HCT116 (cell line): ENCODE measurements at regions not wholly inside any gene's neighbourhood (a gene's known extent, or its start where the extent isn't known, plus 50 kb on each side); places are given as distances from the start of the nearest gene placed in this dataset.
A peak's percentile ranks its signal among the peaks of the same experiment; 100 is the strongest.

ENCODE experiments used
- ATAC-seq: fragments of 200-7000 bp; cut with Tn5 transposase; 2 replicates; pipeline ENCODE4 v1.9.1; 2020; ENCODE audit warnings: mild to moderate bottlenecking, moderate library complexity
- BruUV-seq: library from RNA; stranded (reverse); fragments of 400-500 nt; replicated peaks from 2 replicates; lab custom pipeline; 2021; lab: Mats Ljungman, UMichigan
- CTCF ChIA-PET: fragments of 300-600 bp; sonication (Branson Sonifier 250); formaldehyde crosslinking; loops from one replicate; lab custom pipeline; 2021; ENCODE audit warnings: antibody characterized with exemption; lab: Charles Lee
- POLR2A ChIA-PET: fragments of 300-600, 350-600 bp; sonication (Branson Sonifier 250); formaldehyde crosslinking; loops from one replicate; lab custom pipeline; 2021; ENCODE audit warnings: antibody characterized with exemption; lab: Charles Lee
- RAD21 ChIA-PET, 2 experiments: fragments of 300-600 bp; sonication (Branson Sonifier 250); formaldehyde crosslinking; loops; one replicate each; lab custom pipeline; 2023; ENCODE audit warnings: low total read pairs in 2 of 2; ENCODE audit not compliant: uncharacterized antibody in 2 of 2, unreplicated experiment in 2 of 2, low non-redundant PET in 1 of 2; lab: Charles Lee
- DNase-seq: peaks from one replicate; pipeline ENCODE4 v3.0.0-alpha.2; 2010; ENCODE audit warnings: low read depth, low spot score
- H2AFZ ChIP-seq: fragments of 200-600 bp; shearing (Covaris generic), sonication (generic); 2 replicates; pipeline ENCODE4 v1.6.1; 2017; ENCODE audit warnings: low read depth, mixed run types, mixed read lengths, antibody characterized with exemption, low read length; ENCODE audit not compliant: poor library complexity, severe bottlenecking
- H3K27ac ChIP-seq: 2 replicates; pipeline ENCODE4 v1.5.1; 2012; ENCODE audit warnings: low read depth, low read length
- H3K27me3 ChIP-seq: fragments of 200-600 bp; sonication (generic); 2 replicates; pipeline ENCODE4 v1.6.1; 2016; ENCODE audit warnings: mixed run types, low read length, mixed read lengths; ENCODE audit not compliant: insufficient read depth
- H3K36me3 ChIP-seq, 2 experiments: fragments of 200-500 bp in 1 of 2; fragments of 200-600 bp in 1 of 2; sonication (Bioruptor generic) in 1 of 2; sonication (generic) in 1 of 2; 2 replicates each; pipeline versions ENCODE4 v1.5.1 to v1.6.1; 2014 to 2016; ENCODE audit warnings: low read length in 2 of 2, inconsistent platforms in 1 of 2, mixed read lengths in 1 of 2, mixed run types in 1 of 2; ENCODE audit not compliant: insufficient read depth in 2 of 2, control insufficient read depth in 1 of 2
- H3K4me1 ChIP-seq, 2 experiments: fragments of 200-600 bp in 1 of 2; sonication (generic) in 1 of 2; 2 replicates each; pipeline versions ENCODE4 v1.5.1 to v1.6.1; 2012 to 2017; ENCODE audit warnings: low read length in 2 of 2, inconsistent platforms in 1 of 2, mild to moderate bottlenecking in 1 of 2, mixed read lengths in 1 of 2, mixed run types in 1 of 2, moderate library complexity in 1 of 2; ENCODE audit not compliant: insufficient read depth in 2 of 2, control insufficient read depth in 1 of 2
- H3K4me2 ChIP-seq: fragments of 200-600 bp; sonication (generic); 2 replicates; pipeline ENCODE4 v1.6.1; 2017; ENCODE audit warnings: mixed run types, low read length, mixed read lengths
- H3K4me3 ChIP-seq, 2 experiments: fragments of 200-600 bp in 1 of 2; sonication (generic) in 1 of 2; replicated peaks in 1 of 2; 2 replicates each; pipeline ENCODE4 v1.5.1; 2011 to 2016; ENCODE audit warnings: low read length in 2 of 2, control low read depth in 1 of 2, low read depth in 1 of 2, mild to moderate bottlenecking in 1 of 2, mixed read lengths in 1 of 2, mixed run types in 1 of 2
- H3K79me2 ChIP-seq: fragments of 200-600 bp; sonication (generic); 2 replicates; pipeline ENCODE4 v1.6.1; 2017; ENCODE audit warnings: mild to moderate bottlenecking, mixed run types, low read length, moderate library complexity, mixed read lengths; ENCODE audit not compliant: insufficient read depth
- H3K9ac ChIP-seq: fragments of 200-600 bp; sonication (generic); 2 replicates; pipeline ENCODE4 v1.6.1; 2016; ENCODE audit warnings: low read length, mixed read lengths
- H3K9me2 ChIP-seq: fragments of 200-600 bp; sonication (generic), shearing (Covaris generic); 2 replicates; pipeline ENCODE4 v1.6.1; 2017; ENCODE audit warnings: mixed run types, mild to moderate bottlenecking, moderate library complexity; ENCODE audit not compliant: insufficient read depth
- H3K9me3 ChIP-seq, 2 experiments: fragments of 200-500 bp in 1 of 2; fragments of 200-600 bp in 1 of 2; sonication (Bioruptor generic) in 1 of 2; sonication (generic) in 1 of 2; 2 replicates each; pipeline ENCODE4 v1.6.1; 2014 to 2017; ENCODE audit warnings: low read length in 2 of 2, mixed read lengths in 2 of 2, inconsistent platforms in 1 of 2, low read depth in 1 of 2, mild to moderate bottlenecking in 1 of 2, mixed run types in 1 of 2, moderate library complexity in 1 of 2; ENCODE audit not compliant: control insufficient read depth in 1 of 2, insufficient read depth in 1 of 2
- H4K20me1 ChIP-seq: fragments of 200-600 bp; sonication (generic), shearing (Covaris generic); 2 replicates; pipeline ENCODE4 v1.6.1; 2017; ENCODE audit warnings: mixed run types, mild to moderate bottlenecking, moderate library complexity; ENCODE audit not compliant: insufficient read depth
- CBX3 ChIP-seq: IDR thresholded peaks from 2 replicates; pipeline ENCODE4 v1.6.1; 2012; ENCODE audit warnings: low read depth
- CEBPB ChIP-seq: IDR thresholded peaks from 2 replicates; pipeline ENCODE4 v1.6.1; 2012; ENCODE audit warnings: low read depth
- EGR1 ChIP-seq: IDR thresholded peaks from 2 replicates; pipeline ENCODE4 v1.6.1; 2012; ENCODE audit warnings: low read depth
- ELF1 ChIP-seq: IDR thresholded peaks from 2 replicates; pipeline ENCODE4 v1.6.1; 2012; ENCODE audit warnings: low read depth, borderline replicate concordance
- EZH2phosphoT487 ChIP-seq: fragments of 200-600 bp; IDR thresholded peaks from 2 replicates; pipeline ENCODE4 v1.6.1; 2018; ENCODE audit warnings: antibody characterized with exemption, borderline replicate concordance
- FOSL1 ChIP-seq: IDR thresholded peaks from 2 replicates; pipeline ENCODE4 v1.6.1; 2012; ENCODE audit warnings: low read depth
- JUND ChIP-seq: IDR thresholded peaks from 2 replicates; pipeline ENCODE4 v1.6.1; 2012
- POLR2AphosphoS5 ChIP-seq: IDR thresholded peaks from 2 replicates; pipeline ENCODE4 v1.6.1; 2011; ENCODE audit warnings: mild to moderate bottlenecking, low read depth, low read length, moderate library complexity
- SP1 ChIP-seq: IDR thresholded peaks from 2 replicates; pipeline ENCODE4 v1.6.1; 2012; ENCODE audit warnings: low read depth
- SRF ChIP-seq: IDR thresholded peaks from 2 replicates; pipeline ENCODE4 v1.6.1; 2012; ENCODE audit warnings: low read depth
- TCF7L2 ChIP-seq: IDR thresholded peaks from 2 replicates; pipeline ENCODE4 v1.7.0; 2011; ENCODE audit warnings: borderline replicate concordance, inconsistent platforms; ENCODE audit not compliant: insufficient read depth, insufficient read length; ENCODE audit errors: extremely low read depth
- YY1 ChIP-seq: IDR thresholded peaks from 2 replicates; pipeline ENCODE4 v1.6.1; 2011; ENCODE audit warnings: low read length, low read depth, moderate library complexity, mild to moderate bottlenecking; ENCODE audit not compliant: insufficient replicate concordance; ENCODE audit errors: extremely low read depth
- intact Hi-C: fragments of 100-400 bp; cut with micrococcal nuclease; formaldehyde crosslinking; loops from 2 replicates; pipeline ENCODE4 v1.10.0; 2022
- TF ChIP-seq, protein P1 (sequence below): IDR thresholded peaks from 2 replicates; pipeline ENCODE4 v1.6.1; 2012
- TF ChIP-seq, protein P2 (sequence below), 3 experiments: fragments of 200-600 bp in 1 of 3; sonication (generic) in 1 of 3; IDR thresholded peaks in 2 of 3; conservative IDR thresholded peaks in 1 of 3; 2 replicates each; pipeline ENCODE4 v1.5.1; 2012 to 2017; ENCODE audit warnings: low read depth in 2 of 3, low read length in 2 of 3, antibody characterized with exemption in 1 of 3, borderline replicate concordance in 1 of 3, control low read depth in 1 of 3, mild to moderate bottlenecking in 1 of 3, mixed read lengths in 1 of 3, mixed run types in 1 of 3, moderate library complexity in 1 of 3; ENCODE audit not compliant: insufficient read depth in 1 of 3
- TF ChIP-seq, protein P3 (sequence below): IDR thresholded peaks from 2 replicates; pipeline ENCODE4 v1.6.1; 2012; ENCODE audit warnings: low read depth
- TF ChIP-seq, protein P4 (sequence below): IDR thresholded peaks from 2 replicates; pipeline ENCODE4 v1.6.1; 2012

DNA sequence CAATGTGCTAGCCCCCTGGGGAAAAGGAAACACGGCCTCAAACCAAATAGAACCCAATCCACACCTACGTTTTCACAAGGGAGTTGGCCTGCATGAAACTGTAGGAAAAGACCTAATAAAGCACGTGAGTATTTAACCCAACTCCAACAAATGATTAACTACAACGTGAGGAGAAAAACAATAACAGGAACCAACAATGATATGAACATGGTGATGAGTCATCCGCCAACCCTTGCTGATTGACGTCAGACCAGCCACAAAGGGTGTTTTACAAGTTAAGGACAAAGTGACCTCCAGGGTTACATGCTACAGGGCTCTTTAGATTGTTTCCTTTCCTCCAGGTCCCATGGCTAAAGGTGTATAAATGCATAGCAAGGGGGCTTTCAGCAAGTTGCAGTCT, 460.5 kb downstream of the COG6 start:
- peak; percentile 87 for ATAC-seq

DNA sequence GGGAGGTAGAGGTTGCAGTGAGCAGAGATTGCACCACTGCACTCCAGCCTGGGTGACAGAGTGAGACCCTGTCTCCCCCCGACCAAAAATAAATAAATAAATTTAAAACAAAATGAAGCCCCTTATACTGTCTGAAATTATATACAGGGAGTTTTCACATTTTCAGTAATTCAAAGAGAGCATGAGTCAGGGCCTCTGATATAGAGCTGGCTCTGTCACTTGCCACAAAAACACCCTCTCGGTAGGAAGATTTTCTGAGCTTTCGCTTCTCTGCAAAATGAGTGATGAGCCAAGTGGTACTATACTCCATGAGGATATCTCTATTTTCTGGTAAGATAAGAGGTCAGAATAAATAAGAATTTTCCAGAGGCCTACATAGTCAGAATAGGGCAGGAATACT, 462.9 kb downstream of the COG6 start:
- Histone ChIP-seq H3K9me2 (no peaks in the 10 kb centered on the region), H3K9me3 (peaks cover 0 to 5% of the 10 kb centered on the region in 2 experiments; a peak in 1 of 4 replicates), H3K36me3 (no peaks in the 10 kb centered on the region), H3K27ac (no peak overlapping the region), H4K20me1 (no peaks in the 10 kb centered on the region), H3K4me3 (no peak overlapping the region), H2AFZ (no peak overlapping the region), H3K27me3 (no peaks in the 10 kb centered on the region), H3K4me2 (no peak overlapping the region), H3K9ac (no peak overlapping the region), H3K4me1 (peaks cover 15 to 19% of the 10 kb centered on the region in 2 experiments), H3K79me2 (no peaks in the 10 kb centered on the region)
- intact Hi-C loops: no loop called here
- ChIA-PET RAD21 (no interaction called here), POLR2A (no interaction called here), CTCF (no interaction called here)
- DNase-seq (no peak), ATAC-seq (no peak)
- no TSS peak for BruUV-seq
- TF ChIP-seq SRF (no peak), CBX3 (no peak), TCF7L2 (no peak), YY1 (no peak), EGR1 (no peak)
- TF ChIP-seq, protein P1, sequence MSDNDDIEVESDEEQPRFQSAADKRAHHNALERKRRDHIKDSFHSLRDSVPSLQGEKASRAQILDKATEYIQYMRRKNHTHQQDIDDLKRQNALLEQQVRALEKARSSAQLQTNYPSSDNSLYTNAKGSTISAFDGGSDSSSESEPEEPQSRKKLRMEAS: no peak
- TF ChIP-seq, protein P2, sequence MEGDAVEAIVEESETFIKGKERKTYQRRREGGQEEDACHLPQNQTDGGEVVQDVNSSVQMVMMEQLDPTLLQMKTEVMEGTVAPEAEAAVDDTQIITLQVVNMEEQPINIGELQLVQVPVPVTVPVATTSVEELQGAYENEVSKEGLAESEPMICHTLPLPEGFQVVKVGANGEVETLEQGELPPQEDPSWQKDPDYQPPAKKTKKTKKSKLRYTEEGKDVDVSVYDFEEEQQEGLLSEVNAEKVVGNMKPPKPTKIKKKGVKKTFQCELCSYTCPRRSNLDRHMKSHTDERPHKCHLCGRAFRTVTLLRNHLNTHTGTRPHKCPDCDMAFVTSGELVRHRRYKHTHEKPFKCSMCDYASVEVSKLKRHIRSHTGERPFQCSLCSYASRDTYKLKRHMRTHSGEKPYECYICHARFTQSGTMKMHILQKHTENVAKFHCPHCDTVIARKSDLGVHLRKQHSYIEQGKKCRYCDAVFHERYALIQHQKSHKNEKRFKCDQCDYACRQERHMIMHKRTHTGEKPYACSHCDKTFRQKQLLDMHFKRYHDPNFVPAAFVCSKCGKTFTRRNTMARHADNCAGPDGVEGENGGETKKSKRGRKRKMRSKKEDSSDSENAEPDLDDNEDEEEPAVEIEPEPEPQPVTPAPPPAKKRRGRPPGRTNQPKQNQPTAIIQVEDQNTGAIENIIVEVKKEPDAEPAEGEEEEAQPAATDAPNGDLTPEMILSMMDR (IDR thresholded peaks at IDR 0.05 in 2 of 3, conservative IDR thresholded peaks at IDR 0.05 in 1 of 3; ENCODE audit: borderline replicate concordance in 1 of 3, insufficient read depth in 1 of 3, low read depth in 2 of 3, low read length in 2 of 3): no peak
- TF ChIP-seq, protein P3, sequence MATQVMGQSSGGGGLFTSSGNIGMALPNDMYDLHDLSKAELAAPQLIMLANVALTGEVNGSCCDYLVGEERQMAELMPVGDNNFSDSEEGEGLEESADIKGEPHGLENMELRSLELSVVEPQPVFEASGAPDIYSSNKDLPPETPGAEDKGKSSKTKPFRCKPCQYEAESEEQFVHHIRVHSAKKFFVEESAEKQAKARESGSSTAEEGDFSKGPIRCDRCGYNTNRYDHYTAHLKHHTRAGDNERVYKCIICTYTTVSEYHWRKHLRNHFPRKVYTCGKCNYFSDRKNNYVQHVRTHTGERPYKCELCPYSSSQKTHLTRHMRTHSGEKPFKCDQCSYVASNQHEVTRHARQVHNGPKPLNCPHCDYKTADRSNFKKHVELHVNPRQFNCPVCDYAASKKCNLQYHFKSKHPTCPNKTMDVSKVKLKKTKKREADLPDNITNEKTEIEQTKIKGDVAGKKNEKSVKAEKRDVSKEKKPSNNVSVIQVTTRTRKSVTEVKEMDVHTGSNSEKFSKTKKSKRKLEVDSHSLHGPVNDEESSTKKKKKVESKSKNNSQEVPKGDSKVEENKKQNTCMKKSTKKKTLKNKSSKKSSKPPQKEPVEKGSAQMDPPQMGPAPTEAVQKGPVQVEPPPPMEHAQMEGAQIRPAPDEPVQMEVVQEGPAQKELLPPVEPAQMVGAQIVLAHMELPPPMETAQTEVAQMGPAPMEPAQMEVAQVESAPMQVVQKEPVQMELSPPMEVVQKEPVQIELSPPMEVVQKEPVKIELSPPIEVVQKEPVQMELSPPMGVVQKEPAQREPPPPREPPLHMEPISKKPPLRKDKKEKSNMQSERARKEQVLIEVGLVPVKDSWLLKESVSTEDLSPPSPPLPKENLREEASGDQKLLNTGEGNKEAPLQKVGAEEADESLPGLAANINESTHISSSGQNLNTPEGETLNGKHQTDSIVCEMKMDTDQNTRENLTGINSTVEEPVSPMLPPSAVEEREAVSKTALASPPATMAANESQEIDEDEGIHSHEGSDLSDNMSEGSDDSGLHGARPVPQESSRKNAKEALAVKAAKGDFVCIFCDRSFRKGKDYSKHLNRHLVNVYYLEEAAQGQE: no peak

More for the DNA sequence above, 460.5 kb downstream of the COG6 start:
- peak overlapping the region; percentile 30; the same call in 1 of the 2 replicates for H3K27ac ChIP-seq
- H3K27me3 ChIP-seq: no peaks in the 10 kb centered on the region
- H3K4me2 ChIP-seq: peak overlapping the region; percentile 34
- ChIA-PET RAD21 (no interaction called here), POLR2A (no interaction called here), CTCF (no interaction called here)
- no peaks in the 10 kb centered on the region for H4K20me1 ChIP-seq
- no TSS peak for BruUV-seq
- peaks cover 15 to 19% of the 10 kb centered on the region in 2 experiments for H3K4me1 ChIP-seq
- H3K9me2 ChIP-seq: no peaks in the 10 kb centered on the region
- no peak overlapping the region for H3K9ac ChIP-seq
- no peaks in the 10 kb centered on the region for H3K79me2 ChIP-seq
- peaks cover 0 to 5% of the 10 kb centered on the region in 2 experiments; a peak in 1 of 4 replicates for H3K9me3 ChIP-seq
- H2AFZ ChIP-seq: peak overlapping the region; percentile 44
- peak; percentile 80 for DNase-seq
- TF ChIP-seq EZH2phosphoT487 (no peak), JUND (peak; percentile 69), ELF1 (no peak), FOSL1 (peak; percentile 70), POLR2AphosphoS5 (no peak), SP1 (peak; percentile 62), CEBPB (no peak)
- TF ChIP-seq, protein P4, sequence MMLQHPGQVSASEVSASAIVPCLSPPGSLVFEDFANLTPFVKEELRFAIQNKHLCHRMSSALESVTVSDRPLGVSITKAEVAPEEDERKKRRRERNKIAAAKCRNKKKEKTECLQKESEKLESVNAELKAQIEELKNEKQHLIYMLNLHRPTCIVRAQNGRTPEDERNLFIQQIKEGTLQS: no peak
- TF ChIP-seq, protein P1: peak; percentile 43; the same call in 1 of the 2 replicates
- intact Hi-C loops: no loop called here
- no peaks in the 10 kb centered on the region for H3K36me3 ChIP-seq
- no peak overlapping the region for H3K4me3 ChIP-seq
